ENCODE measurements at regions not wholly inside any gene's neighbourhood (a gene's known extent, or its start where the extent isn't known, plus 50 kb on each side); places are given as distances from the start of the nearest gene placed in this dataset.
"Not testable (repeated sequence)": the region's sequence is repeated elsewhere in the genome, so short reads cannot be mapped to it uniquely, and the experiment has no call there.

GRCh38 chr12:9329019-9329418 is 120.8 kb upstream of the PZP start:
- Histone ChIP-seq H3K9ac (ENCODE audit: low read depth, low read length) (no peak overlapping the region), H3K9me3 (replicated peaks; ENCODE audit: low read length) (no peaks in the 10 kb centered on the region), H3K36me3 (ENCODE audit: insufficient read depth, low read length) (no peaks in the 10 kb centered on the region), H3K4me2 (ENCODE audit: low read length) (no peak overlapping the region), H3K4me1 (ENCODE audit: control insufficient read depth, insufficient read depth, low read length) (no peaks in the 10 kb centered on the region), H3K4me3 (ENCODE audit: low read length) (no peak overlapping the region), H3K27me3 (ENCODE audit: control insufficient read depth, insufficient read depth, low read length) (no peaks in the 10 kb centered on the region)

GRCh38 chr12:9328065-9328464 is 119.9 kb upstream of the PZP start:
- Histone ChIP-seq H3K36me3 (ENCODE audit: insufficient read depth, low read length) (no peaks in the 10 kb centered on the region), H3K4me2 (ENCODE audit: low read length) (no peak overlapping the region), H3K27me3 (ENCODE audit: control insufficient read depth, insufficient read depth, low read length) (no peaks in the 10 kb centered on the region), H3K9ac (ENCODE audit: low read depth, low read length) (no peak overlapping the region), H3K4me3 (ENCODE audit: low read length) (no peak overlapping the region), H3K4me1 (ENCODE audit: control insufficient read depth, insufficient read depth, low read length) (no peaks in the 10 kb centered on the region), H3K9me3 (replicated peaks; ENCODE audit: low read length) (no peaks in the 10 kb centered on the region)

- H3K9ac ChIP-seq (ENCODE audit: low read depth, low read length), result no peak overlapping the region
- H3K9me3 ChIP-seq (replicated peaks; ENCODE audit: low read length), result no peaks in the 10 kb centered on the region
- H3K4me3 ChIP-seq (ENCODE audit: low read length), result no peak overlapping the region
- H3K27me3 ChIP-seq (ENCODE audit: control insufficient read depth, insufficient read depth, low read length), result no peaks in the 10 kb centered on the region
- H3K36me3 ChIP-seq (ENCODE audit: insufficient read depth, low read length), result no peaks in the 10 kb centered on the region
- H3K4me2 ChIP-seq (ENCODE audit: low read length), result no peak overlapping the region
- no peaks in the 10 kb centered on the region for H3K4me1 ChIP-seq (ENCODE audit: control insufficient read depth, insufficient read depth, low read length)
Observed at GRCh38 chr12:9327320-9327719, 119.1 kb upstream of the PZP start.

- H3K4me1 ChIP-seq (ENCODE audit: control insufficient read depth, insufficient read depth, low read length); H3K9me3 ChIP-seq (replicated peaks; ENCODE audit: low read length); H3K27me3 ChIP-seq (ENCODE audit: control insufficient read depth, insufficient read depth, low read length): not testable (repeated sequence)
Observed at GRCh38 chr12:9326849-9327248, 118.7 kb upstream of the PZP start.

GRCh38 chr12:9326085-9326484 is 117.9 kb upstream of the PZP start:
- no peaks in the 10 kb centered on the region for H3K9me3 ChIP-seq (replicated peaks; ENCODE audit: low read length)
- no peak overlapping the region for H3K4me3 ChIP-seq (ENCODE audit: low read length)
- no peak overlapping the region for H3K4me2 ChIP-seq (ENCODE audit: low read length)
- no peaks in the 10 kb centered on the region for H3K36me3 ChIP-seq (ENCODE audit: insufficient read depth, low read length)
- H3K27me3 ChIP-seq (ENCODE audit: control insufficient read depth, insufficient read depth, low read length), result no peaks in the 10 kb centered on the region
- no peaks in the 10 kb centered on the region for H3K4me1 ChIP-seq (ENCODE audit: control insufficient read depth, insufficient read depth, low read length)
- H3K9ac ChIP-seq (ENCODE audit: low read depth, low read length), result no peak overlapping the region

More at GRCh38 chr12:9326849-9327248, 118.7 kb upstream of the PZP start:
- H3K36me3 ChIP-seq (ENCODE audit: insufficient read depth, low read length); H3K9ac ChIP-seq (ENCODE audit: low read depth, low read length); H3K4me3 ChIP-seq (ENCODE audit: low read length); H3K4me2 ChIP-seq (ENCODE audit: low read length): not testable (repeated sequence)

GRCh38 chr12:9325471-9325870 is 117.3 kb upstream of the PZP start:
- no peak overlapping the region for H3K9ac ChIP-seq (ENCODE audit: low read depth, low read length)
- no peak overlapping the region for H3K4me2 ChIP-seq (ENCODE audit: low read length)
- no peaks in the 10 kb centered on the region for H3K36me3 ChIP-seq (ENCODE audit: insufficient read depth, low read length)
- no peak overlapping the region for H3K4me3 ChIP-seq (ENCODE audit: low read length)
- no peaks in the 10 kb centered on the region for H3K4me1 ChIP-seq (ENCODE audit: control insufficient read depth, insufficient read depth, low read length)
- H3K27me3 ChIP-seq (ENCODE audit: control insufficient read depth, insufficient read depth, low read length), result no peaks in the 10 kb centered on the region
- H3K9me3 ChIP-seq (replicated peaks; ENCODE audit: low read length), result no peaks in the 10 kb centered on the region

GRCh38 chr12:9324782-9325181 is 116.6 kb upstream of the PZP start:
- no peak overlapping the region for H3K9ac ChIP-seq (ENCODE audit: low read depth, low read length)
- H3K4me2 ChIP-seq (ENCODE audit: low read length), result no peak overlapping the region
- no peaks in the 10 kb centered on the region for H3K9me3 ChIP-seq (replicated peaks; ENCODE audit: low read length)
- no peaks in the 10 kb centered on the region for H3K36me3 ChIP-seq (ENCODE audit: insufficient read depth, low read length)
- H3K27me3 ChIP-seq (ENCODE audit: control insufficient read depth, insufficient read depth, low read length), result no peaks in the 10 kb centered on the region
- no peak overlapping the region for H3K4me3 ChIP-seq (ENCODE audit: low read length)
- no peaks in the 10 kb centered on the region for H3K4me1 ChIP-seq (ENCODE audit: control insufficient read depth, insufficient read depth, low read length)

- H3K4me1 ChIP-seq (ENCODE audit: control insufficient read depth, insufficient read depth, low read length), result no peaks in the 10 kb centered on the region
- H3K36me3 ChIP-seq (ENCODE audit: insufficient read depth, low read length), result no peaks in the 10 kb centered on the region
- no peak overlapping the region for H3K4me2 ChIP-seq (ENCODE audit: low read length)
- H3K27me3 ChIP-seq (ENCODE audit: control insufficient read depth, insufficient read depth, low read length), result no peaks in the 10 kb centered on the region
- no peak overlapping the region for H3K4me3 ChIP-seq (ENCODE audit: low read length)
- no peaks in the 10 kb centered on the region for H3K9me3 ChIP-seq (replicated peaks; ENCODE audit: low read length)
- no peak overlapping the region for H3K9ac ChIP-seq (ENCODE audit: low read depth, low read length)
Observed at GRCh38 chr12:9323144-9323681, 115.0 kb upstream of the PZP start.

GRCh38 chr12:9319842-9320173 is 111.6 kb upstream of the PZP start:
- Histone ChIP-seq H3K4me3 (ENCODE audit: low read length) (no peak overlapping the region), H3K36me3 (ENCODE audit: insufficient read depth, low read length) (no peaks in the 10 kb centered on the region), H3K4me2 (ENCODE audit: low read length) (no peak overlapping the region), H3K9me3 (replicated peaks; ENCODE audit: low read length) (no peaks in the 10 kb centered on the region), H3K9ac (ENCODE audit: low read depth, low read length) (no peak overlapping the region), H3K4me1 (ENCODE audit: control insufficient read depth, insufficient read depth, low read length) (no peaks in the 10 kb centered on the region), H3K27me3 (ENCODE audit: control insufficient read depth, insufficient read depth, low read length) (no peaks in the 10 kb centered on the region)

- Histone ChIP-seq H3K4me3 (ENCODE audit: low read length) (no peak overlapping the region), H3K27me3 (ENCODE audit: control insufficient read depth, insufficient read depth, low read length) (no peaks in the 10 kb centered on the region), H3K4me1 (ENCODE audit: control insufficient read depth, insufficient read depth, low read length) (no peaks in the 10 kb centered on the region), H3K4me2 (ENCODE audit: low read length) (no peak overlapping the region), H3K36me3 (ENCODE audit: insufficient read depth, low read length) (no peaks in the 10 kb centered on the region), H3K9me3 (replicated peaks; ENCODE audit: low read length) (no peaks in the 10 kb centered on the region), H3K9ac (ENCODE audit: low read depth, low read length) (no peak overlapping the region)
Observed at GRCh38 chr12:9319044-9319841, 111.0 kb upstream of the PZP start.

GRCh38 chr12:9313479-9313878 is 105.3 kb upstream of the PZP start:
- not testable (repeated sequence) for H3K36me3 ChIP-seq (ENCODE audit: insufficient read depth, low read length); H3K4me1 ChIP-seq (ENCODE audit: control insufficient read depth, insufficient read depth, low read length); H3K9ac ChIP-seq (ENCODE audit: low read depth, low read length); H3K4me2 ChIP-seq (ENCODE audit: low read length); H3K27me3 ChIP-seq (ENCODE audit: control insufficient read depth, insufficient read depth, low read length); H3K9me3 ChIP-seq (replicated peaks; ENCODE audit: low read length); H3K4me3 ChIP-seq (ENCODE audit: low read length)
